ENCODE measurements at regions not wholly inside any gene's neighbourhood (a gene's known extent, or its start where the extent isn't known, plus 50 kb on each side); places are given as distances from the start of the nearest gene placed in this dataset.
"Not testable (repeated sequence)": the region's sequence is repeated elsewhere in the genome, so short reads cannot be mapped to it uniquely, and the experiment has no call there.

DNA sequence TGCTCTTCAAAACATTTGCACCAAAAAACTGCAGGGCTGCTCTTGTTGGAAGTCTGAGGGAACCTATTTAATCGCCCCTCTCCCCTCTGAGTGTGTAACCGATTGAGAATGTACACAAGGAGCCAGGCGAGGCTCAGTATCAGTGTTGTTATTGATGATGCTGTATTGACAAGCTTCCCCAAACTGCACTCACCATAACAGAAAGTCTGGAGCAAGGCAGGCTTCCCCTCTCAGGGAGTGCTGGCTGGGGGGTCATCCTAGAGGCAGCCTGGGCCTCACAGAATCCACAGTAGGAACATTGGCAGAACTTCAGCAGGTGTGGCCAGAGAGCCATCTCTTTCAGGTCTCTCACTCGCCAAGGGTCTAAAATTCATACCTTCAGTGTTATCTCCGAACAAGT lies 58.1 kb upstream of the TUNAR start:
- no peak for DNase-seq

DNA sequence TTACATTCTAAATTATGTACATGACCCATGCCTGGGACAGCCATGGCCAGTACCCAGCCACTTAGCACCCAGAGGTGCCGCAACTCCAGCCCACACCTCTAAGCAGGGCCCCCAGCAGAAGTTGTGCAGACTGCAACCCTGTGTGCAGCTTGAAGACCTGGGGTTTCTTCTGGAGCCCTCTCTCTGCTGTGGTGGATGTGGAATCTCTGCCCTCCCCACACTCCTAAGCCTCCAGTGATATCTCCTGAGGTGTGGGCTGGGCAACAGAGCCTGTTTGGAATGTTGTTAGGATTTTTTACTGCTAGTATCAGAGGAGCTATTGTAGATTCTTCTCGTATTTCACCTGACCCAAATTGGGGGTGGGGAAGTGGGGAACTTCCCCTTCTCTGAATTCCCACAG lies 59.4 kb upstream of the TUNAR start:
- DNase-seq = no peak

DNA sequence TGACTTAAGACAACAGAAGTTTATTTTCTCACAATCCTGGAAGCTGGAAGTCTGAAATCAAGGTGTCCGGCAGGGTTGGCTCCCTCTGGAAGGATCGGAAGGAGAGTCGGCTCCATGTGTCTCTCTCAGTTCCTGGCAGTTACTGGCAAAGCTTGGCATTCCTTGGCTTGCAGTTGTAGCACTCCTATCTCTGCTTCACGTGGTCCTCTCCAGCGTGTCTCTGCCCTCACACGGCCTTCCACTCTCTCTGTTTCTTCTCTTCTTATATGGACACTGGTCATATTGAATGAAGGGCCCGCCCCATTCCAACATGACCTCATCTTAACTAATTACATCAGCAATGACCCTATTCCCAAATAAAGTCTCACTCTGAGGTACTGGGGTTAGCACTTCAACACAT lies 60.1 kb upstream of the TUNAR start:
- no peak for DNase-seq

DNA sequence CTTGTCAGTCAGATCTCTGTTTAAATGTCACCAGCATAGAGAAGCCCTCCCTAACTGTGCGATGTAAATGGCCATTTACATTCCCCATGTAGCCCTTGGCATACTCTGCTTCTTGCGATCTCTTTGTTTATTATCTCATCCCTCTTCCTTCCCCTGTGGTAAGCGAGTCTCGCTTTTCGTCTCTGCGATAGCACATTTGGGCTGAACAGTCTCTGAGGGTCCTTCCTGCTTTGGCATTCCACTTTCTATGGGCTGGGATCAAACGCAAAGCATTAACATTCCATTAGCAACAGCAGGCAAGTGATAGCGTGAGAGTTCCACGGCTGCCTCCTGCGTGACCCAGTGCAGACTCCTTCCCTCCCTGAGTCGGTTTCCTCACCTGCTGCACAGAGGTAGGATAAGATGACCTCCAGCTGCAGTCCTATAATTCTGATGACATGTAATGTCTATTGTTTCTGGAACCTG lies 61.4 kb upstream of the TUNAR start:
- no peak for DNase-seq

DNA sequence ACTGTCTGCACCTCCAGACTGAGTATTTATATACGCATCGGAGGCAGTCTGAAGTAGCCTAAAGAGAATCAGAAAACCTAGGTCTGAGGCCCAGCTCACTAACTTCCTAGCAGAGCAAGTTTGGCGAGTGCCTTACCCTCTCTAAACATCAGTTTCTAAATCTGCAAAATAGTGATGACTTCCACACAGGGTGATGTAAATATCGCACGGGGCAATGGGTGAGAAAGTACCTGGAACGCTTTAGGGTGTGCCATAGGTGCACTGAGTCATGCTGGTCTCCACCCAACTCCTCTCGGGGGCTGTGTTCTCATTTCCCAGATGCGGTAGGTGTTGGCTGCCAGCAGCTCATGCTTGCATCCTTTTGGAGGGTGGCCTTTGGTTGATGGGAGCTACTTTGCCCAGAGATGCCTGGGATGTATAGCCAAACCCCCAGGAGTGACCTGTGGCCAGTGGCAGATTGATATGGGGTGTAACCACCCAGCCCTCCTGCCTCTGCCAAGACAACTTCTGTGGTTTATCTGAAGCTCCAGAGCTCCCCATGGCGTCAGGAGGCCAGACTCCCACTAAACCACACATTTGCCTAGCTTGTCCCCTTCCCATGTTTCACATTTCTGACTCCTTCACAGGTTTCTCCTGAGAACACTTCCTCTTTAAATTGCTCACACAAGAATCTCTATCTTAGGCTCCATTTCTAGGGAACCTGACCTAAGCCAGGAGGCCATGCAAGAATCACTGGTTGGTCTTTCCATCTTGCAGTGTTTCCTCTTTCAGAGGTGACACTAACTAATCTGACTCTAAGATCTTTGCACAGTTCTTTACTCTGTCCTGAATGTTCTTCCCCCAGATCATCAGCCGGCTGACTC lies 62.0 kb upstream of the TUNAR start:
- no peak for DNase-seq

DNA sequence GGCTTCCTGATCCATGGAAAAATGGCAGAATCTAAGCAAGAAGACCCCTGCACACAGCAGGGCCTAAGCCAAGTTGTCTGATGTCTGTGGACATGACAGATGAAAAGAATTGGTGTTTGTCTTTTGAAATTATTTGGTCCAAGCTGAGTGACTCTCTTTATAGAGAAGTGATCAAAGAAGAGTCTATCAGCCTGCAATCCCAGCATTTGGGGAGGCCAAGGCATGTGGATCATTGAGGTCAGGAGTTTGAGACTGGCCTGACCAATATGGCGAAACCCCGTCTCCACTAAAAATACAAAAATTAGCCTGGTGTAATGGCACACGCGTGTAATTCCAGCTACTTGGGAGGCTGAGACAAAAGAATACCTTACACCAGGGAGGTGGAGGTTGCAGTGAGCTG lies 64.8 kb upstream of the TUNAR start:
- DNase-seq = no peak

DNA sequence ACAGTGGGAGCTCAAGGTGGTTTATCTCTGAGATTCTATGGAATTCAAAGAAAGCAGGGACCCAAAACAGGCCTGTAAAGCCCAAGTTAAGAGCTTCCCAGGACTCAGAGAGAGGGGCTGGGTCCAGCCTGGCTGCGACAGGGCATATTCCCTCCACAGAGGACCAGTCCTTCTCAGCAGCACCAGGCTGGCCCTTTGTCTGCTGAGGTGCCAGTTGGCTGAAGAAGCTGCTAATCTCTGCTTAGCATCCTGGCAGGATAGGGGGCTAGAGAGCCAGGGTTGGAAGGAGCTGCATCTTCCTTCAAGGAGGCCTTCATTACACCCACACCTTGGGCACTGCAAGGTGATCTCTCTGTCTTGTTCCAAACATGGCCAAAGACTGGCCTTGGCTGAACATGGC lies 68.3 kb upstream of the TUNAR start:
- DNase-seq = no peak

DNA sequence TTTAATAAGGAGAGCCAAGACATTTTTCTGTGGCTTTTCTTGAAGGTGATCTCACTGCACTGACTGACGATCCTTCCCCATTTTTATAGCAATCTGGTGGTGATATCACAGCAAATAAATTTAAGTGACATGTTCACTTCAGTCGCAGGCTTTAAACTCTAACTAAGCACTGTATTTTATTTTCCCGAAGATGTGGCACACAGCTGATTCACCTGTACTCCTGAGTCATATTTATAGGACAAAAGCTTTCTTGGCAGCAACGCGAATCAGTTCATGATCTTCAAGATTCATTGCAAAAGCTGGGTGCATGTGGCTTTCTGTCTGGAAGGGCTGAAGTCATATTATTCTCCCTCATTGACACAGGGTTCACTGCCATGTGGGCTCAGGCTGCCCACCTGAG lies 79.8 kb upstream of the TUNAR start:
- no peak for DNase-seq

DNA sequence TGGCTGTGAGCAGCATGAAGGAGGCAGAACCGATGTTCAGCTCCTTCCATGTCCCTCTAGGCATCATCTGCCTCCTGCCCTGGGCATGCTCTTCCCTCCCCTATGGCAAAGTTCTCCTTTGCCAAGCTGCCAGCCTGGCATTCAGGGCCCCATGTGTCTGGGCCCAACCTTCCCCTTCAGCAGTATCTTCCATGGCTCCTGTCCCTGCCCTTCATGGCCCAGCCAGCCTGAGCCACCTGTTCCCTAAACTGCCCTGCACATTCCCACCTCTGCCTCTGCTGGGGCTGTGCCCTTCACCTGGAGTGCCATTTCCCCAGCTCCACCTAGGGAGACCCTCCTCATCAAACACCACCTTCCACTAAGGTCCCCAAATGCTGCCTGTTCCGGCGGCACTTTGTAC lies 74.0 kb upstream of the TCL1A start:
- DNase-seq = no peak

DNA sequence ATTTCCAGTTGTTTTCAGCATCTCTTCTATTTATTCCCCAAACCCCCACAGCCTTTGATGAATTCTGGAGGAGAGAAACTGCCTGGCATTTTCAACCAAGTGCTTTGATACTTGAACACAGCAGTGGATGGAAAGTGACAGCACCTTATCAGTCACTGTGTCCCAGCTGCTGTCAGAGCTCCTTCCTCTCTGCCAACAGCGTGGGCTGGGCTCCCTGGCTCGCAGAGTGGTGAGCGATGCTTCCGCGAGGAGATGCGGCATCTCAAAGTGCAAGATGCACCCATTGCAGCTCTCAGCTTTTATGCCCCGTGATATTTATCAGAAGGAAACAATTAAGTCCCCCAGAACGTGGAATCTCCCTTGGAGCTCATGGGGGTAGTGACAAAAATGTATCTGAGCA lies 72.6 kb upstream of the TCL1A start:
- no peak for DNase-seq

DNA sequence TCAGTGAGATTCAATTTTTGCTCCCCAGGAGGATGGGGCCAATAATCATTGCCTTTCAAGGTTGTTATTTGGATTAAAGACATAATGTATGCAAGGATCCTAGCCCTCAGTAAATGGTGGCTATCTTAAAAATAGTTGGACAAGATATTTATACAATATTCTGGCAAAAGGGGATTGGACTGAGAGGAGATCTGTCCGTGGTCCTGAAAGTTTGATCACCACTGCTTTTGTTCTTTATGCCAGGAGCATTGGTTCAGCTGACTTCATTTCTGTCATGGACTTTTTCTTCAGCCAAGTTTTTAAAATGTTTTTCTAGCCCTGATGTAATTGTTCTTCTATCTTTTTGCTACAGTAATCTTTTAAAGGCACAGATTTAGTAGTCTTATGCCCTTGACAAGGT lies 70.2 kb upstream of the TCL1A start:
- DNase-seq = no peak

DNA sequence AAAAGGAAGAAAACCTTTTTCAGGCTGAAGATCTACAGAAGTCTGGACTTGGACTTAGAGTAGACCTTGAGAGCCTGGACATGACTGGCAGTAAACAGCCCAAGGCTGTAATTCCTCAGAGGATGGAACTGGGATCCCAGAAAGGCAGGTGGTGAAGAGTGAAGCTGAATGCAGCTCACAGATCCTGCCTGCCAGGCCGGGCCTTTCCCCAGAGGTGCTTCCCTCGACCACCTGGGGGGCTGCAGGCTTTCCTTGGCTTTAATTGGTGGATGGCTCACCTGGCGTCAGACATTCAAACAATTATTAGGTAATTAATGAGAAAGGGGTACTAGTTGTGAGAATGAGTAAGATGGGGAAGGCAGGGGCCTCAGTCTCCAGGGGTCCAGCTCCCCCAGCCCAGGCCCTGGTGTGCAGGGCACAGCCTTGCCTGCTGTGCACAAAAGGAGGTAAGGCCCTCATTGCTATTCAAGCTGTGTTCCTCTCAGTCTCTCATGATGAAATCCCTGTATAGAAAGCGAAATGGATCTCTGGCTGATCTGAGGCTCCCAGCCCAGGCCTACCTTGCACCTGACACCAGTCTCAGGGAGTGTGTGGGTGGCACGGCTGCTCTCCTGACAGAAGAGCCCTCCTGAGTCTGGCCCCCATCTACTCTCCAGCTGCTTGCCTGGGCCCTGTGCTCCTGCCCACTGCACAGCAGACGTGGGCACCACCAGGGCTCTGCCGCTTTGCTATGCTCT lies 63.0 kb upstream of the TCL1A start:
- DNase-seq = no peak

DNA sequence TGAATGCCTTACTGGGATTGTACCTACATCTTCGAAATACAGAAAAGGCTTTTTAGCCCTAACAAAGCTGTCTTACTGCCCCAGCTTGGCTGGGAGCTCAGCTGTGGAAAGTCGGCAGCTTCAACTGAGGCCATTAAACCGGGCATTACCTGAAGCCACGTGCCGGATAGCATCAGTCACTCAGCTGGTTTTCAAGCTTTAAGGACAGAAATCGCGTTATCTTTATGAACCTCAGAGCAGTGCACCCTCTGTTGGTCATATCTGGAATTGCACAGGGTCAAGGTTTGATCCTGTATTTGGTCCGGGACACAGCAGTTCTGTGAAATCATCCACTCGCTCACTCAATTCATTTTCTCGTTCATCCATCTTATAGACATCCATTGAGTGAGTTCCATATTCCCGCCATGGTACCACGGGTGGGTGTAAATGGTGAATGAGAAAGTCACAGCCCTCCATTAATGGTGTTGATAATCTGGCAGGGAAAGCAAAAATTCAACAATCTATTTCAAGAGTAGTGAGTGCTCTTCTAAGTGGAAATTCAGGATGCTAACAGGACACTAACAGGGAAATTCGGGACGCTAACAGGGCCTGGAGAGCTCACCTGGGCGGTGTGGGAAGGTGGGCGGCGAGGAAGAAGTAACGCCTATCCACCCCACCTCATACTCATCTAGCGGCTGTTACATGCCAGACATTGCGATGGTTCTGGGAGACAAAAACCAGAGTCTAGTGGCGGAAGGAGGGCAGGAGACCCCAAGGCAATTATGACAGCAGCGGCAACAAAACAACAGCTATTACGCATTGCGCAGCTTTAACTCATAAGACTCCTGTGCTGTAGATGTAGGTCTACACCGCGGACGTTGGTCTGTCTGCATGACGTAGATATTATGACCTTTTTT lies 60.6 kb upstream of the TCL1A start:
- DNase-seq = peak; percentile 12

DNA sequence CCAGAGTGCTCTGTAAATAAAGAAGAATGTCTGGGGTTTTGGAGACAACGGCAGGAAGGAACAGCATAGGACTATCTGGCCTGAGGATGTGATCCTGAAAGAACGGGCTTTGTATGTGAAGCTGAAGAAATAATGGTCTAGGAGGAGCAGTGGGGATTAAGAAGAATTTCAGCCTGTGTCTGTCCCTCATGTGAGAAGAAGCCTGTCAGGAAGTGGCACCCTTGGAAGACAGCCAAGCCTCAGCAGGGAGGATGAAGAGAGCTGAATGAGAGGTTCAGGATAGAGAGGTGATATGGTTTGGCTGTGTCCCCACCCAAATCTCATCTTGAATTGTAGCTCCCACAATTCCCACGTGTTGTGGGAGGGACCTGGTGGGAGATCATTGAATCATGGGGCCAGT lies 56.9 kb upstream of the TCL1A start:
- no peak for DNase-seq

DNA sequence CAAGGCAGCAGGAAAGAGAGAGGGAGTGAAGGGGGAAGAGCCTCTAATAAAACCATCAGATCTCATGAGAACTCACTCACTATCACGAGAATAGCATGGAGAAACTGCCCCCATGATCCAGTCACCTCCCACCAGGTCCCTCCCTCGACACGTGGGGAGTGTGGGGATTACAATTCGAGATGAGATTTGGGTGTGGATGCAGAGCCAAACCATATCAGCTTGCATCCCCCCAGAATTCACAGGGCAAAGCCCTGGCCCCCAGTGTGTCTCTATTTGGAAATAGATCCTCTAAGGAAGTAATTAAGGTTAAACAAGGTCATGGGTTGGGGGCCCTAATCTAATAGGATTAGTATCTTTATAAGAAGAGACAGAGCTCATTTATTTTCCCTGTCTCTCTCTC lies 56.1 kb upstream of the TCL1A start:
- DNase-seq = no peak

DNA sequence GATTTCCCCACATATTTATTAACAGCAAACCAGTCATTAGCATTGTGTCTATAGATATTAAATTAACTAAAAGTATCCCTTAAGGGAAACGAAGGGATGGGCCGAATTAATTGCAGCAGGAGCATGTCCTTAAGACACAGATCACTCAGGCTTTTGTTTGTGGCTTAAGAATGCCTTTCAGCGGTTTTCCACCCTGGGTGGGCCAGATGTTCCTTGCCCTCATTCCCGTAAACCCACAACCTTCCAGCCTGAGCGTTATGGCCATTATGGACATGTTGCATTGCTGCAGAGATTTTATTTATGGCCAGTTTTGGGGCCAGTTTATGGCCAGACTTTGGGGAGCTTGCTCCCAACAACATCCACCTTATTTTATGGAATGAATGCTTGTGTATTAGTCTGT lies 55.5 kb upstream of the TCL1A start:
- not testable (repeated sequence) for DNase-seq

DNA sequence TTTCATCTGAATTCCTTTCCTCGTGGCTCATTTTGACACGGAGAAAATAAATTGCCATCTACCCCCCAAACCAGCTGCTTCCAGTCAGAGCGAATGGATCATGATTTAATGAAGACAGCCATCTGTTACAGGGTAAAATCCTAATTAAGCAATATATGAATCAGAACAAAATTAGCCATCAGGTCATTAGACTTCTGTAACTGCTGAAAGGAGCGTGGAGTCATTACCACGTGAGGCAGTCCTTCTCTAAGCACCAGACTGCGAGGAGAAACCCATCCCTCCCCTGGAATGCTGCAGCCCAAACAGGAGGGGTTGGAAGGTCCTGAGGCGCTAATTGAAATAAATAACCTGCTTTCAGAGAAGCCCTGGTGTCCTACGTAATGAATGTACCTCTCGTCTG lies 51.1 kb upstream of the TCL1A start:
- no peak for DNase-seq

DNA sequence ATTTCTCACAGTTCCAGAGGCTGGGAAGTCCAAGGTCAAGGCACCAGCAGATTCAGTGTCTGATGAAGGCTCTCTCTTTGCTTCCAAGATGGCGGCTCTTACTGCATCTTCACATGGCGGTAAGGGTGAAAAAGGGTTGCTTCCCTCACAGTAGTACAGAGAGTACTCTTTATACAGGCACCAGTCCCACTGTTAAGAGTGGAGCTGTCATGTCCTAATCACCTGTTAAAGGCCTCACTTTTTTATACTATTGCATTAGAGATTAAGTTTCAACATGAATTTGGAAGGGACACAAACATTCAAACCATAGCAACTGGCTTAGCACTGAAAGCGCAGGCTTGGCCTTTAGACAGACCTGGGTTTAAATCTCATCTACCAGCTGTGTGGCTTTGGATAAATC lies 50.0 kb upstream of the TCL1A start:
- no peak for DNase-seq

Data from SHP77 treated with DMSO at 0.1 percent for 48 hours (cell line).